Ishikawa (cell line): ENCODE measurements at regions not wholly inside any gene's neighbourhood (a gene's known extent, or its start where the extent isn't known, plus 50 kb on each side); places are given as distances from the start of the nearest gene placed in this dataset.

Experiments
- CEBPB ChIP-seq: IDR thresholded peaks from 2 replicates; pipeline ENCODE4 v1.6.1; 2012
- TF ChIP-seq, protein P1 (sequence below): IDR thresholded peaks from 2 replicates; pipeline ENCODE4 v1.6.1; 2012; ENCODE audit warnings: low read depth, mild to moderate bottlenecking

DNA sequence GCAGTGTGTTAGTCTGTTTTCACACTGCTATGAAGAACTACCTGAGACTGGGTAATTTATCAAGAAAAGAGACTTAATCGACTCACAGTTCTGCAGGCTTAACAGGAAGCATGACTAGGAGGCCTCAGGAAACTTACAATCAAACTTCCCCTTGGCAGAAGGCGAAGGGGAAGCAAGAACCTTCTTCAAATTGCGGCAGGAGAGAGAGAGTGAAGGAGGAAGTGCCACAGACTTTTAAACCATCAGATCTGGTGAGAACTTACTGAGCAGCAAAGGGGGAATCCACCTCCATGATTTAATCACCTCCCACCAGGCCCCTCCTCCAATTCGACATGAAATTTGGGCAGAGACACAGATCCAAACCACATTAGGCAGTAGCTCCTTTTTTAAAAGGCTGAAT is 59.2 kb upstream of the LEF1 start:
- TF ChIP-seq CEBPB = no peak
- TF ChIP-seq, protein P1, sequence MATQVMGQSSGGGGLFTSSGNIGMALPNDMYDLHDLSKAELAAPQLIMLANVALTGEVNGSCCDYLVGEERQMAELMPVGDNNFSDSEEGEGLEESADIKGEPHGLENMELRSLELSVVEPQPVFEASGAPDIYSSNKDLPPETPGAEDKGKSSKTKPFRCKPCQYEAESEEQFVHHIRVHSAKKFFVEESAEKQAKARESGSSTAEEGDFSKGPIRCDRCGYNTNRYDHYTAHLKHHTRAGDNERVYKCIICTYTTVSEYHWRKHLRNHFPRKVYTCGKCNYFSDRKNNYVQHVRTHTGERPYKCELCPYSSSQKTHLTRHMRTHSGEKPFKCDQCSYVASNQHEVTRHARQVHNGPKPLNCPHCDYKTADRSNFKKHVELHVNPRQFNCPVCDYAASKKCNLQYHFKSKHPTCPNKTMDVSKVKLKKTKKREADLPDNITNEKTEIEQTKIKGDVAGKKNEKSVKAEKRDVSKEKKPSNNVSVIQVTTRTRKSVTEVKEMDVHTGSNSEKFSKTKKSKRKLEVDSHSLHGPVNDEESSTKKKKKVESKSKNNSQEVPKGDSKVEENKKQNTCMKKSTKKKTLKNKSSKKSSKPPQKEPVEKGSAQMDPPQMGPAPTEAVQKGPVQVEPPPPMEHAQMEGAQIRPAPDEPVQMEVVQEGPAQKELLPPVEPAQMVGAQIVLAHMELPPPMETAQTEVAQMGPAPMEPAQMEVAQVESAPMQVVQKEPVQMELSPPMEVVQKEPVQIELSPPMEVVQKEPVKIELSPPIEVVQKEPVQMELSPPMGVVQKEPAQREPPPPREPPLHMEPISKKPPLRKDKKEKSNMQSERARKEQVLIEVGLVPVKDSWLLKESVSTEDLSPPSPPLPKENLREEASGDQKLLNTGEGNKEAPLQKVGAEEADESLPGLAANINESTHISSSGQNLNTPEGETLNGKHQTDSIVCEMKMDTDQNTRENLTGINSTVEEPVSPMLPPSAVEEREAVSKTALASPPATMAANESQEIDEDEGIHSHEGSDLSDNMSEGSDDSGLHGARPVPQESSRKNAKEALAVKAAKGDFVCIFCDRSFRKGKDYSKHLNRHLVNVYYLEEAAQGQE = no peak
